ENCODE measurements at regions not wholly inside any gene's neighbourhood (a gene's known extent, or its start where the extent isn't known, plus 50 kb on each side); places are given as distances from the start of the nearest gene placed in this dataset.

GRCh38 chr11:19301361-19301760, 60.6 kb upstream of the E2F8 start:
- TF ChIP-seq CTCF (IDR thresholded peaks at IDR 0.05), result no peak
- no peak for TF ChIP-seq POLR2A (IDR thresholded peaks at IDR 0.05)
